ENCODE measurements at regions not wholly inside any gene's neighbourhood (a gene's known extent, or its start where the extent isn't known, plus 50 kb on each side); places are given as distances from the start of the nearest gene placed in this dataset.

DNA sequence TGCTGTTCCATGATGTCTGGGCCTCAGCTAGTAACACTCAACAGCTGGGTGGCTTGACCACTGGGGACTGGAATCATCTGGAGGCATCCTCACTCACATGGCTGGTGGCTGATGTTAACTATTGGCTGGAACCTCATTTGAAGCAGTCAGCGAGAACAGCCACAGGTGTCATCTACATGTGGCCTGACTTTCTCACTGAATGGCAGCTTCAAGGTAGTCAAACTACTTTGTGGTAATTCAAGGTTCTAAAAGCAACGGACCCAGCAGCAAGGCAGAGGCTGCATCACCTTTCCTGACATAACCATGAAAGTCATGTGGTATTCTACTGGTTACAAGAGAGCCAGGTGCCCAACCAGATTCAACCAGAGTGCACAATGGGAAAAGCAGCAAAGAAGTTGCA is 115.9 kb upstream of the DST start:
- TF ChIP-seq, protein P1, sequence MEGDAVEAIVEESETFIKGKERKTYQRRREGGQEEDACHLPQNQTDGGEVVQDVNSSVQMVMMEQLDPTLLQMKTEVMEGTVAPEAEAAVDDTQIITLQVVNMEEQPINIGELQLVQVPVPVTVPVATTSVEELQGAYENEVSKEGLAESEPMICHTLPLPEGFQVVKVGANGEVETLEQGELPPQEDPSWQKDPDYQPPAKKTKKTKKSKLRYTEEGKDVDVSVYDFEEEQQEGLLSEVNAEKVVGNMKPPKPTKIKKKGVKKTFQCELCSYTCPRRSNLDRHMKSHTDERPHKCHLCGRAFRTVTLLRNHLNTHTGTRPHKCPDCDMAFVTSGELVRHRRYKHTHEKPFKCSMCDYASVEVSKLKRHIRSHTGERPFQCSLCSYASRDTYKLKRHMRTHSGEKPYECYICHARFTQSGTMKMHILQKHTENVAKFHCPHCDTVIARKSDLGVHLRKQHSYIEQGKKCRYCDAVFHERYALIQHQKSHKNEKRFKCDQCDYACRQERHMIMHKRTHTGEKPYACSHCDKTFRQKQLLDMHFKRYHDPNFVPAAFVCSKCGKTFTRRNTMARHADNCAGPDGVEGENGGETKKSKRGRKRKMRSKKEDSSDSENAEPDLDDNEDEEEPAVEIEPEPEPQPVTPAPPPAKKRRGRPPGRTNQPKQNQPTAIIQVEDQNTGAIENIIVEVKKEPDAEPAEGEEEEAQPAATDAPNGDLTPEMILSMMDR (IDR thresholded peaks at IDR 0.05; ENCODE audit: low read depth, low read length) = no peak
- no peak overlapping the region for H3K4me3 ChIP-seq (ENCODE audit: low read depth, low read length)

DNA sequence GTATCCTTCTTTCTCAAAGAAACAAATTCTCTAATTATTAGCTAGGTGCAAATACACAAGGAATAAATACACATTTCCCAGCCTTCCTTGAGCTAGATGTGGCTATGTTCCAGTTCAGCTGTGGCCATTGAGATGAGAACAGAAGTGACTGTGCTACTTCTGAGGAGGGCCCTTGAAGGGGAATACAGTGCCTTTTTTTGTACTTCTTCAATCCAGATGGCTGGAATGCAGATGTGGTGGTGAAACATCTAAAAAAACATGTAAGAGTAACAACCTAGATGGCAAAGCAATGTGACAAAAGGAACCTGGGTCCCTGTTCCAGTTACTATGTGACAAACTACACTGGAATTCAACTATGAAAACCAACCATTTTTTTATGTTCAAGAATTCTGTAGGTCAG is 115.4 kb upstream of the DST start:
- TF ChIP-seq, protein P1 (IDR thresholded peaks at IDR 0.05; ENCODE audit: low read depth, low read length) = no peak
- H3K4me3 ChIP-seq (ENCODE audit: low read depth, low read length) = no peak overlapping the region

DNA sequence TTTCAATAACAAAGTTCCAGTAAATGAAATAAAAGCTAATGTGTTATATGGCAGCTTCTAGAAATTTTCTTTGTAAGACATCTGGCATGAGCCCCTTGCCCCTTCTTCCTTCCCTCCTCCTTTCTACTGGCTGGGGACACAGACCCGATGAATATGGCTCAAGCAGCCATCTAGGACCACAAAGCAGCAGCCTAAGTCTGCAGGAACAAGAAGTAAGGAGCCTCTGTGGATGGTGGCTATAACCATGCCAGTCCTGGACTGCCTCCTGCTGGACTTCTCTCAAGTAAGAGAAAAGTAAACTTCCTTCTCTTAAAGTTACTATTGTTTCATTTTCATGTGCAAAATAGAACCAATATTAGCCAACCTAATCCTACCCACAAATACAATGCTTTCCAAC is 114.9 kb upstream of the DST start:
- H3K4me3 ChIP-seq (ENCODE audit: low read depth, low read length) = no peak overlapping the region
- TF ChIP-seq, protein P1 (IDR thresholded peaks at IDR 0.05; ENCODE audit: low read depth, low read length) = no peak

DNA sequence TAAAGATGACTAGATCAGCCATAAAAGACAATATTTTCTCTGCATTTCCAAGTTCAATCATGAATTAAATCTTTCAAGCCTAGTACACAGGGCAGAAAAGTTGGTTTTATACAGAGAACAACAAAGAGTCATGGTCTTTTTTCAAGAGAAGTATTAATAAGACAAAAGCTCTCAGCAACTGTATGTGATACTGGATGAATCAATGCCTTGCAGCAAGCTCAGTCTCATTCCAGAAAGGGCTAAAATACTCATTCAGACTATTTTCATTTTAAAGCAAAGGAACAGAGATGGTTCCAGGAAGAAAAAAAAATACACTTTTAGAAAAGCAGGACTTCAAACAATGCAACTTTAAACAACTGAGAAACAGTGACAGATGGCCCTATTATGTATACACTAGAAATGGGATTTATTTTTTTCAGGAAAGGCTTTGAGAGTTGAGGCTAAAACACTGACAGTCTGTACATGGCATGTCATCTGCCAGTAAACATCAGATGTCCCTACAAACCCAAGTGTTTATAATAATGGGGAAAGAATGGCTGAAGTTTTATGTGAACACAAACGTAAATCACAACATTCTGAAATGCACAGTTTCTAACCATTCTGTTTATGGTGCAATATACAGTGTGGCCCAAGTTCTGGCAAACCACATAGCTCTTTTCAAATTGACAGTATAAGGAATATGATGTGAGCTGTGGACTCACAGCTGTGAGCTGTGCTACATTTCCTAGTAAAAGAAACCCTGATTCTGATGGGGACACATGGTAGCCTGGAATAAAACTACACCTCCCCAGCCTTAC is 114.3 kb upstream of the DST start:
- no peak overlapping the region for H3K4me3 ChIP-seq (ENCODE audit: low read depth, low read length)
- TF ChIP-seq, protein P1 (IDR thresholded peaks at IDR 0.05; ENCODE audit: low read depth, low read length) = no peak

DNA sequence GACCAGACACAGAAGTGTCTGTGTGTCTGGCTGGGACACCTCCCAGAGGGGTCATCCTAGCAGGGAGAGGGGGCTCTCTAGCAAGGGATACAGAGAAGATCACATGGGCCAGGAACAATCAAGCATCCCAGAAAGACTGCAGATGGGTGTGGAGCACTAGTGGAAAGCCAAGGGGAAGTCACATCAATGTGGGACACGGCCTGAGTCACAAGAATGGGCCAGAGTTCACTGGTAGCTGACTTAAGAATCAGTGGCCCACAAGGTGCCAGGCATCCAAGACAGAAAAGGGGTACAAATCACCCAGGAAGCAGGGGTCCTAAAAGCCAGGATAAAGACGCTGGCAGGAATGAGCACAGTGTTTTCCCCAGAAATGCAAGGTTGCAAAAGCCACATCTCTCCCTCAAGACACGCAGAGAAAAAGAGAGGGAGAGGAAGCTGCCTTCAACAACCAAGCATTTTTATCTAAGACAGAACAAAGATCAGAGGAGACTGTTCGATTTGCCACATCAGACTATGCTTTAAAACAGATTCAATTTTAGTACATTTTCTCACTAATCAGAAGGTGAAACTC is 113.6 kb upstream of the DST start:
- TF ChIP-seq, protein P1 (IDR thresholded peaks at IDR 0.05; ENCODE audit: low read depth, low read length) = no peak
- H3K4me3 ChIP-seq (ENCODE audit: low read depth, low read length) = no peak overlapping the region

DNA sequence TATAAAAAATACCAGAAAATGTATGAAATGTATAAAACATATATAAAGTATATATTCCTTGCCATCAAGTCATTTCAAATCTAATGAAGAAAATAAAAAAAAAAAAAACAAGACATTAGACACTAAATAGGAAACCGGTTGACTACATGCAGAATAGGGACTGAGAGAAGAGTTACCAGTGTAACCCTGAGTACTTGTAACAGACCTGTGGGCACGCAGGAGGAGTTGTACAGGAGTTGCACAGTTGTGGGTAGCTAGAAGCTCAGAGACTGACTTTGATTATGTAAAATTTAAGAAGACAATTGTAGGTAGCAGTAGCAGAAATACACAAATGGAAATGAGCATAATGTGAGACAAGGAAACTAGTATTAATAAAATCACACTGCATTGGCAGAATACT is 112.4 kb upstream of the DST start:
- TF ChIP-seq, protein P1 (IDR thresholded peaks at IDR 0.05; ENCODE audit: low read depth, low read length) = no peak
- H3K4me3 ChIP-seq (ENCODE audit: low read depth, low read length) = no peak overlapping the region

DNA sequence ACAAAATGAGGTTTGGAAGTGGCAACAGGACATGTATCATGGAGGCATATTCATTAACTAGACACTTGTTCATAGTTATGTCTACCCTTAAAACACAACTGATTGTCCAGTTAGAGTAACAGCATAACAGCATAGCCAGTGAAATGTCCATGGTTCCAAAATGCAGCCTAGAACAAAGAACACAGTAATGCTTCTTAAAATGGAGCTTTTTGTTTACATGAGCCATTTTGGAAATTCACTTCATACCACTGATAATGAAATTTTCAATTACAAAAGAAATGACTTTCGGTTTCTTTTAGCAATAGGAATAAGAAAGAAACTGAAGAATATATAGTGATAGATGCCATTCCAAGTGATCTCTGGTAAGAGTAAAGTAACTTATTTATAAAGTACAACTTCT is 111.1 kb upstream of the DST start:
- TF ChIP-seq, protein P1 (IDR thresholded peaks at IDR 0.05; ENCODE audit: low read depth, low read length) = no peak
- no peak overlapping the region for H3K4me3 ChIP-seq (ENCODE audit: low read depth, low read length)

All from WI38 (cell line).